ENCODE measurements at regions not wholly inside any gene's neighbourhood (a gene's known extent, or its start where the extent isn't known, plus 50 kb on each side); places are given as distances from the start of the nearest gene placed in this dataset.
"Not testable (repeated sequence)": the region's sequence is repeated elsewhere in the genome, so short reads cannot be mapped to it uniquely, and the experiment has no call there.

DNA sequence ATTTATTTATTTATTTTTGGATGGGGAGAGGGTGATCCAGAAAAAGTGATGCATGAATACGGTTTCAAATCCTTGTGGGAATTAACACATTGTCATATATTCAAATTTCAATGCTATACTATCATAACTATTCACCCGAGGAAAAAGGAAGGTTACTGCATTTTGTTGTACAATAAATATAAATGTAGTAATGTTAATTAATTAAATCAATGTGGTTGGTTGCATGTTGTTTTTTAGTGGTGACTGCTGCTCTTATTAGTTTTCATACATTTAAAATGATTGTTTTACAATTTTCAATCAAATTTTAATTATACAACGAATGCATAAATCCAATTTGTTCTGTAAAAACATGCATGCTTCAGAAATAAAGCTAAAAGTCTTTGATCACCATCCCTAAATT, 180.5 kb downstream of the ZFP64 start:
- in situ Hi-C loops (cut with HindIII; ENCODE audit: low sequenced_read_pairs) = no loop called here

- in situ Hi-C loops (cut with HindIII; ENCODE audit: low sequenced_read_pairs) = no loop called here
Measured at GRCh38 chr20:52010541-52010940, 181.0 kb downstream of the ZFP64 start.

DNA sequence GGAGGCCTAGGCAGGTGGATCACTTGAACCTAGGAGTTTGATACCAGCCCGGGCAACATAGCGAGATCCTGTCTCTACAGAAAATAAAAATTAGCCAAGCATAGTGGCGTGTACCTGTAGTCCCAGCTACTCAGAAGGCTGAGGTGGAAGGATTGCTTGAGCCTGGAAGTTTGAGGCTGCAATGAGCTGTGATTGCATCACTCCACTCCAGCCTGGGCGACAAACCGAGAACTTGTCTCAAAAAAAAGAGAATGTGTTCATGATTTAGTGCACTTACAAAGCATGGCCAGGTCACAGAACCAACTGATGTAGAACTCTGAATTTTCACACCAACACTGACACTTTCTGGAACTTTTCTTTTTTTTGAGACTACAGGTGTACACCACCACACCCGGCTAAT, 182.7 kb downstream of the ZFP64 start:
- in situ Hi-C loops (cut with HindIII; ENCODE audit: low sequenced_read_pairs) = no loop called here

GRCh38 chr20:52004715-52005114, 186.9 kb downstream of the ZFP64 start:
- in situ Hi-C loops (cut with HindIII; ENCODE audit: low sequenced_read_pairs) = no loop called here

GRCh38 chr20:52004018-52004417, 187.6 kb downstream of the ZFP64 start:
- in situ Hi-C loops (cut with HindIII; ENCODE audit: low sequenced_read_pairs) = no loop called here

- in situ Hi-C loops (cut with HindIII; ENCODE audit: low sequenced_read_pairs) = no loop called here
Measured at GRCh38 chr20:52003415-52003814, 188.2 kb downstream of the ZFP64 start.

DNA sequence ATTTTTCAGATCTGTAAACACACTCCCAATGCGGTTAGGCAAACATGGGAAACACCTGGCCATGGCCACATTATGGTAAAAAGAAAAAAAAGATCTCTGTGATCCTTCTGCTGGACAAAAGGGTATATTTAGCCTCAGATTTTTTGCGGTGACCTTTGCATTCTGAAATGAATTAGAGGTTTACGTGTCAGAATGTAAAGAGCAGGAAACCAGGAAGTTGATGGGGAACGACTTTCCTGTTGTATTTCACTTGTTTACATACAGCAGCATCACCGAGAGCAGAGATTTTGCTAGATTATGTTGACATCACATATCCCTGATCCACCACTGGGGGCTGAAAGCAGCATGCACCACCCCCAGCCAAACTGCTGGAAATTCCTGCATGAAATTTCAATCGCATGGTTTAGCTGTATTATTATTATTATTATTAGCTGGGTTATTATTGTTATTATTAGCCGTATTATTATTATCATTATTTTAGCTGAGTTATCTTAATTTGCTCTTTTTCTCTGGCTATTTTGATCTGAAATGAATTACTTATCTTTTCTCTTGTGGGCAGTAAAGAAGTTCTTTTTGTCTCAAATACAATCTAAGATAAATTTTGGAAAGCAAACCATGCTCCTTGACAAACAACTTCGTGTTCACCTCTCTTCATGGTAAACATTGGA, 189.4 kb downstream of the ZFP64 start:
- in situ Hi-C loops (cut with HindIII; ENCODE audit: low sequenced_read_pairs) = no loop called here

GRCh38 chr20:51997281-51997936, 194.2 kb downstream of the ZFP64 start:
- in situ Hi-C loops (cut with HindIII; ENCODE audit: low sequenced_read_pairs) = not testable (repeated sequence)

DNA sequence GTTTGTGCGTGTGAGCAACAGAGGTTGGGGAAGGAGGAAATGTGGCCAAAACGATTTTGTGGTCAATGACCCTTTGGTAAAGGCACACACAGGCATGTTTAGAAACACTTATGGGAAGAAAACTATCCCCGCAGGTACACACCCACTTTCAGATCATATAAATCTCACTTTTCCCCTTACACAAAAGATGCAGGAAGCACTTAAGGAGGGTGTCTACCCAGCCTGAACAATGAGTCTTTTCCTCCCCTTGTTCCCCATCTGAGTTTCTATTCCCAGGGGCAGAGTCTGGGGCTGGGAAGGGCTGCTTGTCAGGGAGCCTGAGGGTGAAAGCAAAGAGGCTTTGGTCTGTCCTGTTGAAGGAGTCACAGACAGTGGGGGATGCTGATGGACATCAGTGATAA, 193.2 kb upstream of the SALL4 start:
- in situ Hi-C loops (cut with HindIII; ENCODE audit: low sequenced_read_pairs) = no loop called here

DNA sequence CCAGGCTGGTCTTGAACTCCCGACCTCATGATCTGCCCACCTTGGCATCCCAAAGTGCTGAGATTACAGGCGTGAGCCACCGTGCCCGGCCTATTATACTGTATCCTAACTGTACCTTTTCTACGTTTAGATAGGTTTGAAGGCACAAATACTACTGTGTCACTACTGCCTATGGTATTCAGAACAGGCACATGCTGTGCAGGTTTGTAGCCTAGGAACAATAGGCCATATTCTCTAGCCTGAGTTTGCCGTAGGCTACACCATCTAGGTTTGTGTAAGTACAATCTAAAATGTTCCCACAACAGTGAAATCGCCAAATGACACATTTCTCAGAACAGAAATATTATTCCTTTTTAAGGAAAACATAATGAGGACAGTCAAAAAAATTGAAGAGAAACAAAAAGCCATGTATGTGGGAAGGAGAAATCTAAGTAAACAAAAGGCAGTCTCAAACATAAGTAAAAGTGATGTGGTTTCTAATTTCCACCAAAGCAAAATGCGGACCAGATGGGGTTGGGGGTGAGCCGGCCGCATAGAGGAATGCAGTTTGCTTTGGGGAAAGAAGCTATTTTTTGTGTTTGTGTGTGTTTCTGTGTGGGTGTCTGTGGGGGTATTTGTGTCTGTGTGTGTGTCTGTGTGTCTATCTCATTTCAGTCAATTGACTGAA, 192.6 kb upstream of the SALL4 start:
- in situ Hi-C loops (cut with HindIII; ENCODE audit: low sequenced_read_pairs) = no loop called here

- in situ Hi-C loops (cut with HindIII; ENCODE audit: low sequenced_read_pairs) = no loop called here
Measured at GRCh38 chr20:51987812-51988211, 185.5 kb upstream of the SALL4 start.

GRCh38 chr20:51985013-51985415, 182.7 kb upstream of the SALL4 start:
- in situ Hi-C loops (cut with HindIII; ENCODE audit: low sequenced_read_pairs) = no loop called here

GRCh38 chr20:51980277-51980676, 178.0 kb upstream of the SALL4 start:
- in situ Hi-C loops (cut with HindIII; ENCODE audit: low sequenced_read_pairs) = no loop called here

DNA sequence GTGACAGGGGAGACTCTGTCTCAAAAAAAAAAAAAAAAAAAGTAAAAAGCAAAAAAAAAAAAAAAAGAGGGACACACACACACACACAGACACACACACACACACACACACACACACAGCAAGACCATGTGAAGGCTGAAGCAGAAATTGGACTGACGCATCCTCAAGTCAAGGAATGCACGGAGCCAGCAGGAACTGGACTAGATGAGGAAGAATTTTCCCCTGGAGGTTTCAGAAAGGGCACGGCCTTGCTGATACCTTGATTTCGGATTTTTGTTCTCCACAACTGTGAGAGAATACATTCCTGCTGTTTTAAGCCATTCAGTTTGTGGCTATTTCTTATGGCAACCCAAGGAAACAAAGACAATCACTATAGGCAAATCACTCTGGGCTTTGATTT, 176.9 kb upstream of the SALL4 start:
- in situ Hi-C loops (cut with HindIII; ENCODE audit: low sequenced_read_pairs) = no loop called here

GRCh38 chr20:51978070-51978501, 175.8 kb upstream of the SALL4 start:
- in situ Hi-C loops (cut with HindIII; ENCODE audit: low sequenced_read_pairs) = no loop called here

GRCh38 chr20:51972056-51972455, 169.7 kb upstream of the SALL4 start:
- in situ Hi-C loops (cut with HindIII; ENCODE audit: low sequenced_read_pairs) = no loop called here

DNA sequence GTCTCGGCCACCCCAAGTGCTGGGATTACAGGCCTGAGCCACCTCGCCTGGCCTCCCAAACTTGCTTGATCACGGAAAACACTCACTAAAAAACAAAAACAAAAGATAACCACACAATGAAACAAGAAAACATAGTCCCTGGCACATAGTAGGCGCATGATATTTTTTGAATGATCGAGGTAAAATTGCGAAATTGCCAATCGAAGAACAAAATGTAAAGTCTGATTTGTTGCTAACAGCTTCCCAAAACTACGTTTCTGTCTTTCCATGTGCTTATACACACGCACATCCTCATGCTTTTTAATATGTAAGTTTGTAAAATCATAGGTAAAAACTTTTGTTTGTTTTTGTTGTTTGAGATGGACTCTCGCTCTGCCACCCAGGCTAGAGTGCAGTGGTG, 168.5 kb upstream of the SALL4 start:
- in situ Hi-C loops (cut with HindIII; ENCODE audit: low sequenced_read_pairs) = no loop called here

GRCh38 chr20:51969191-51969590, 166.9 kb upstream of the SALL4 start:
- in situ Hi-C loops (cut with HindIII; ENCODE audit: low sequenced_read_pairs) = no loop called here

DNA sequence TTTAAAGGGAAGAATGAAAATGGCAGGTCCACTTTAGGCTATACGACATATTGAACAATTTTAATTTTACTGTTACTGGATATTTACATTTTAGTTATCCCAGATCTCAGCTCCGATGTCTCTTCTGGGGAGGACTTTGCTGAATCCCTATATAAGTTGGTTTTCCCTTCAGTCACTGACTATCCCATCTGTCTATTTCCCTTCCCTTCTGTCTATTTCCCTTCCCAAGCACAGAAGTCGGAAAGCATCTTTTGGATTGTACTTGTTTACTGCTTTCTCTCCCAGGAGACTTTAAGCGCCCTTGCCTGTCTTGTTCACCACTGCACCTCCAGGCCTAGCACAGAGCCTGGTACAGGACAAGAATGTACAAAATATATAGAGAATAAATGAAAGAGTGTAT, 165.8 kb upstream of the SALL4 start:
- in situ Hi-C loops (cut with HindIII; ENCODE audit: low sequenced_read_pairs) = no loop called here

DNA sequence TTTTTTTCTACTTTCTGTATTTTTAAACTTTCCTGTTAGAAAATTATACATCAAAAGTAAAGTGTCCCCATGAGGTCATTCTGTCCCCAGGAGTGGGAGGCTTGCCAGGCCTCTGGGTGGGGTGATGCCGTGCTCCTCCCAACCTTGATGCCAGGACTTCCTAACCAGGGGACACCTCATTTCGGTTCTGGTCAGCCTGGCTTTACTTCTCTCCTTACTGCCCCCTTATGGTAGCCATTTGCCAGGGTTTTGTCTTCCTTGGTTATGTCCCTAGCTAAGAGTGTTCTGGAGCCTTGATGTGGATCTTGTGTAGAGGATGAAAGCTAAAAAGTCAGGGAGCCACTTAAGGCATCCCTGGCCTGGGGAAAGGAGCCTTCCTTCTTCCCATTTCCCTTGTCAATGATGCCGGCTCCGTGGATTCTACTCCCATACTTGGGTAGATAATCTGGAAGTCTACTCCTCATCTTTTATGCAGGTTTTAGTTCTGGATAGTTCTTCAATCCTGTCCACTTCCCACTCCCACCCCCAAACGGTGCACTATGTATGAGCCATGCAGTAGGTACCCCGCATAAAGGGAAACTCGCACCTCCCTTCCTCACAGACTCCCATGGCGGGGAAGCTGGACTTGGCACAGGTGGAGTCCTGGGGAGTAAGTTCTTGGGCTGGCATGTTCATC, 164.1 kb upstream of the SALL4 start:
- in situ Hi-C loops (cut with HindIII; ENCODE audit: low sequenced_read_pairs) = no loop called here

DNA sequence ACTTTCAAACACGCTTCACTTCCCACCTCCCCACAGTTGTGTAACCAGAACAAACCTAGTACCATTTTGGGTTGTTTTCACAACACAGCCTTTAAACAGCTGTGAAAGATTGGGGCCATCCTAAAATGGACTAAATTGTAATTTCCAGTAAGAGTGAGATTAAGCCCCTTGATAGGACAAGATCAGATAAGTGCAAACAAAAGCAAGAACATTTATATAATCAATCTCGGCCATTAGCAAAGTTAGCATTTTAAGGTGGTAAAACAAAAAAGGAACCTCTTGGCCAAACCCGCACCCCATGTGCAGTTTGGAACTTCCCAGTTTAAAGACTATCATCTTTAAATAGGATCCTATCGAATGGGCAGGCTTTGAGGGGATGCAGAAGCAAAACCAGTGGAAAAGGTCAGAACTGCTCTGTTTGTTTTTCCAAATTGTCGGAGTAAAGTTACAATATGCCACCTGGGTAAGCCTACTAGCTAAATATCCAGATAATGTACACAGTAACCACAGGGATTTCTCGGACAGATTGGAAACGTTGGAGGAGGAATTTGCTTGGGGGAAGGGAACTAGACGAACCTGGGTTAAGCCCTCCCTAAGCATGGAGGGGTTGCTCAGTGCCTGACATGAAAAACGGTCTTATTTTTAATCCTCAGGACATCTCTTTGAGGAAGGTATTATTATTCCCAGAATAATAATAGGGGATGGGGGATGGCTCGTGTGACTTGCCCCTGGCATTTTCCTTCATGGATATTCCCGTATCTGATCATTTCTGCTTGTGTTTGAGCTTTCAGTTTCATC, 159.8 kb upstream of the SALL4 start:
- in situ Hi-C loops (cut with HindIII; ENCODE audit: low sequenced_read_pairs) = no loop called here

Measured in DLD1 (cell line).